ENCODE measurements at regions not wholly inside any gene's neighbourhood (a gene's known extent, or its start where the extent isn't known, plus 50 kb on each side); places are given as distances from the start of the nearest gene placed in this dataset.

GRCh38 chr16:54425681-54426552 lies 139.3 kb upstream of the IRX3 start:
- TF ChIP-seq POLR2A (IDR thresholded peaks at IDR 0.05; ENCODE audit: low read depth) (no peak), CTCF (IDR thresholded peaks at IDR 0.05) (no peak), EP300 (IDR thresholded peaks at IDR 0.05) (no peak), POLR2AphosphoS5 (IDR thresholded peaks at IDR 0.05) (no peak)
